Body of pancreas (tissue), 4 donors: ENCODE measurements at regions not wholly inside any gene's neighbourhood (a gene's known extent, or its start where the extent isn't known, plus 50 kb on each side); places are given as distances from the start of the nearest gene placed in this dataset.
"Not testable (repeated sequence)": the region's sequence is repeated elsewhere in the genome, so short reads cannot be mapped to it uniquely, and the experiment has no call there.

Source experiments
- CTCF ChIP-seq, 7 experiments: fragments of 450-650 bp in 4 of 7; fragments of 200-600 bp in 3 of 7; sonication (generic) in 3 of 7; IDR thresholded peaks; one replicate each; pipeline ENCODE4 v1.5.1; 2016 to 2019; ENCODE audit warnings: antibody characterized with exemption in 7 of 7
- POLR2A ChIP-seq, 3 donors: fragments of 450-650 bp; IDR thresholded peaks; one replicate each; pipeline ENCODE4 v1.6.1; 2016; ENCODE audit warnings: antibody characterized with exemption in 3 of 3, mild to moderate bottlenecking in 2 of 3

DNA sequence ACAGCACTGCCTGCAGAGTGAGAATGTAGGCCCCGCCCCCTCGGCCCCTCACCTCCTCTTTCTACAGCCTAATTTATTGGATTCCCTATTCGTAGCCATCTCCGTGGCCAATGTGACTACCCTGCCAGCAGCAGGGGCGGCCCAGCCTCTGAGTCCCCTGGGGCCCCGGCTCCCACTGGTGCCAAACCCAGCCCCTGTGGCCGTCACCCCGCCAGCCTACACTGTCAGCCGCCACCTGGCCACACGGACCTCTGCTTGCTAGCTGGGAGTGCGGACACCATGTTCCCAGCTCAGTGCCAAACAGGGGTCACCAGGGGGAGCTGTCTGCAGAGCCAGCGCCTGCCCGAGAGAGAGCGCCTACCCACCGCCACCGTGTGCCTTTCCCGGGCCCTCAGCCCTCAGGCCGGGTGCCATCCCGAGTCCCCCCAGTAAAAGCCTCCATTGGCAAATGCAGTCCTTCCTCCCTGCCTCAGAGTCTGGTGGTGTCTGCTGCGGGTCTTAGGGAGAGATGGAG, 201.1 kb downstream of the CCT8L2 start:
- not testable (repeated sequence) for TF ChIP-seq CTCF, POLR2A (IDR thresholded peaks at IDR 0.05)
